NCI-H2081 treated with DMSO at 0.1 percent for 48 hours (cell line): ENCODE measurements at regions not wholly inside any gene's neighbourhood (a gene's known extent, or its start where the extent isn't known, plus 50 kb on each side); places are given as distances from the start of the nearest gene placed in this dataset.

Source experiments
- DNase-seq: peaks from one replicate; lab custom pipeline; 2025; lab: John Stamatoyannopoulos, UW

- no peak for DNase-seq
These were observed 129.6 kb upstream of the COPS8 start for GRCh38 chr2:236956031-236956618.

- DNase-seq = no peak
These were observed 129.0 kb upstream of the COPS8 start for GRCh38 chr2:236956641-236957040.

- DNase-seq = no peak
These were observed 126.7 kb upstream of the COPS8 start for GRCh38 chr2:236959036-236959435.

GRCh38 chr2:236959876-236960275, 125.8 kb upstream of the COPS8 start:
- no peak for DNase-seq

GRCh38 chr2:236960531-236960930, 125.2 kb upstream of the COPS8 start:
- DNase-seq = no peak

- no peak for DNase-seq
These were observed 122.9 kb upstream of the COPS8 start for GRCh38 chr2:236962816-236963215.

GRCh38 chr2:236963631-236964182, 122.0 kb upstream of the COPS8 start:
- DNase-seq = no peak

GRCh38 chr2:236964291-236964690, 121.4 kb upstream of the COPS8 start:
- DNase-seq = no peak

GRCh38 chr2:236965021-236965840, 120.5 kb upstream of the COPS8 start:
- no peak for DNase-seq

- no peak for DNase-seq
These were observed 119.9 kb upstream of the COPS8 start for GRCh38 chr2:236965841-236966096.

GRCh38 chr2:236967499-236967783, 118.2 kb upstream of the COPS8 start:
- DNase-seq = no peak

GRCh38 chr2:236968101-236968879, 117.4 kb upstream of the COPS8 start:
- DNase-seq = no peak

GRCh38 chr2:236968880-236969534, 116.7 kb upstream of the COPS8 start:
- DNase-seq = no peak

- DNase-seq = no peak
These were observed 115.7 kb upstream of the COPS8 start for GRCh38 chr2:236969767-236970655.

GRCh38 chr2:236970656-236971010, 115.1 kb upstream of the COPS8 start:
- DNase-seq = no peak

- DNase-seq = no peak
These were observed 114.4 kb upstream of the COPS8 start for GRCh38 chr2:236971131-236971821.

GRCh38 chr2:236971919-236972381, 113.7 kb upstream of the COPS8 start:
- DNase-seq = no peak

- DNase-seq = no peak
These were observed 113.0 kb upstream of the COPS8 start for GRCh38 chr2:236972491-236973342.

GRCh38 chr2:236973343-236973980, 112.2 kb upstream of the COPS8 start:
- DNase-seq = no peak
